IPS-20b (cell line): ENCODE measurements at regions not wholly inside any gene's neighbourhood (a gene's known extent, or its start where the extent isn't known, plus 50 kb on each side); places are given as distances from the start of the nearest gene placed in this dataset.

Experiments
- H3K27ac ChIP-seq: one replicate; pipeline ENCODE4 v1.5.1; 2013; ENCODE audit warnings: low read length
- H3K27me3 ChIP-seq: 2 replicates; pipeline ENCODE4 v1.6.1; 2013; ENCODE audit warnings: mild to moderate bottlenecking, low read length, inconsistent platforms; ENCODE audit not compliant: insufficient read depth
- H3K36me3 ChIP-seq: 2 replicates; pipeline ENCODE4 v1.6.1; 2013; ENCODE audit warnings: low read depth, mild to moderate bottlenecking, inconsistent platforms, low read length, moderate library complexity; ENCODE audit not compliant: insufficient read depth
- H3K4me1 ChIP-seq: 2 replicates; pipeline ENCODE4 v1.6.1; 2013; ENCODE audit warnings: mild to moderate bottlenecking, control low read depth, inconsistent platforms, low read length, moderate library complexity; ENCODE audit not compliant: insufficient read depth
- H3K4me3 ChIP-seq: 2 replicates; pipeline ENCODE4 v1.5.1; 2013; ENCODE audit warnings: mild to moderate bottlenecking, low read length, inconsistent platforms
- H3K9ac ChIP-seq: 2 replicates; pipeline ENCODE4 v1.6.1; 2013; ENCODE audit warnings: low read depth, mild to moderate bottlenecking, inconsistent platforms, low read length, moderate library complexity
- H3K9me3 ChIP-seq: 2 replicates; pipeline ENCODE4 v1.6.1; 2013; ENCODE audit warnings: mild to moderate bottlenecking, low read depth, low read length, inconsistent platforms; ENCODE audit not compliant: insufficient read depth

DNA sequence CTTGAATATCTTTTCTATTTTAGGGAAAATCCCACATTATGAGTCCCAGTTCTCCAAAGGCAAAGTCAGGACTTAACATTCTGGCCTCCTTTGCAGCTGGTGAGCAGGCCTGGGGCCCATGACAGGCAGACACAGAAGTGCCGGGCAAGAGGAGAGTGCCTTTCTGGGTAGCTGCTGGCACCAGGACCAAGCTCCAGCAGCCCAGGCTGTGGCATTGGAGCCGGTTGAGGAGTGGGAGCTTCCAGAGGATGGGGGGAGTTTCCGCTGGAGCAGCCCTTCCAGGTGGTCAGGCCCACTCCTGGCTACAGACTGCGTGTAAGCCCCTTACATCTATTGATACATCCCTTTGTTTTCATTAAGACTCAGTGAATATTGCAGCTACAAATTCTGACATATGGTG, 123.9 kb downstream of the URB2 start:
- H3K9ac ChIP-seq = no peak overlapping the region
- no peak overlapping the region for H3K4me3 ChIP-seq
- no peaks in the 10 kb centered on the region for H3K36me3 ChIP-seq
- no peaks in the 10 kb centered on the region for H3K27me3 ChIP-seq
- no peaks in the 10 kb centered on the region for H3K9me3 ChIP-seq
- H3K27ac ChIP-seq = no peak overlapping the region
- H3K4me1 ChIP-seq = no peaks in the 10 kb centered on the region

GRCh38 chr1:229751610-229752009, 125.6 kb downstream of the URB2 start:
- H3K4me1 ChIP-seq = no peaks in the 10 kb centered on the region
- no peaks in the 10 kb centered on the region for H3K27me3 ChIP-seq
- no peak overlapping the region for H3K27ac ChIP-seq
- H3K9me3 ChIP-seq = no peaks in the 10 kb centered on the region
- no peak overlapping the region for H3K9ac ChIP-seq
- H3K4me3 ChIP-seq = no peak overlapping the region
- H3K36me3 ChIP-seq = no peaks in the 10 kb centered on the region

DNA sequence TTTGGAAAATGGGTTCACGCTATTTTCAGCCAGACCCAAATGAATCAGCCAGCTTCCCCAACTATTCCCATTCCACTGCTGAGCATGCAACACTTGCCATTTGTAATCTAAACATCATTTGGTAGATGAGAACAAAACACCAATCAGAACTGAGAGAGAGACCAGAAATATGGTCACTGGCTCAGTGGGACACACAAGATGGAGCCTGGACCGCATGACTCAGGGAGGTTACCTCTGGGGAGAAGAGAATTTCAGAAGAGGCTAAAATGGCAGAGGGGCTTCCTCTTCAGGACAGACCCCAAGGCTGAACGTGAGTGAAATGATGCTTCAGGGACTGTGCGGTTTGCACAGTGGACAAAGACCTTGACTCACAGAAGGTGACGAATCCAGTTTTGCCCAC, 126.6 kb downstream of the URB2 start:
- Histone ChIP-seq H3K27me3 (no peaks in the 10 kb centered on the region), H3K4me3 (no peak overlapping the region), H3K9me3 (no peaks in the 10 kb centered on the region), H3K36me3 (no peaks in the 10 kb centered on the region), H3K9ac (no peak overlapping the region), H3K4me1 (no peaks in the 10 kb centered on the region), H3K27ac (no peak overlapping the region)

- Histone ChIP-seq H3K36me3 (no peaks in the 10 kb centered on the region), H3K27ac (no peak overlapping the region)
Observed at GRCh38 chr1:229753764-229754551, 127.9 kb downstream of the URB2 start.

DNA sequence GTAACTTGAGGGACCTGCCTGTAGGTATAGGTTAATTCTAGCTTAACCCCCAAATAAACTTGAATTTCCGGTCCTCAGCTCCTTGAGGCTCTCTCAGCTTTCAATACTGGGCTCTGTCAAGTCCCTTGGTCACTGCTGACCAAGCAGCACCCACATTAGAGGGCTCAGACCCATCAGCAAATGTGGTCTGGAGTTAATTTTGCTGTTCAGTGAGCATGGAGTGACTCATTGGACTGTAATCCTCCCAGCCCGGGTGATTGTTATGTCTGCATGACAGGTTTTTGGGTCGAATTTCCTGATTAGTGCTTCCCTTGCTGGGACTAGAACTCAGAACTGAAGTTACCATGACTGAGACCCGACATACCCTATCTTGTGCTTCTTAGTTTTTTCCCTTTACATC, 130.6 kb downstream of the URB2 start:
- Histone ChIP-seq H3K9ac (no peak overlapping the region), H3K27me3 (no peaks in the 10 kb centered on the region), H3K4me3 (no peak overlapping the region), H3K4me1 (no peaks in the 10 kb centered on the region), H3K36me3 (no peaks in the 10 kb centered on the region), H3K27ac (no peak overlapping the region), H3K9me3 (no peaks in the 10 kb centered on the region)

More at GRCh38 chr1:229753764-229754551, 127.9 kb downstream of the URB2 start:
- Histone ChIP-seq H3K4me1 (no peaks in the 10 kb centered on the region), H3K9me3 (no peaks in the 10 kb centered on the region), H3K27me3 (no peaks in the 10 kb centered on the region), H3K9ac (no peak overlapping the region), H3K4me3 (no peak overlapping the region)

- Histone ChIP-seq H3K9ac (no peak overlapping the region), H3K36me3 (no peaks in the 10 kb centered on the region), H3K4me3 (no peak overlapping the region), H3K4me1 (no peaks in the 10 kb centered on the region), H3K27me3 (no peaks in the 10 kb centered on the region), H3K9me3 (no peaks in the 10 kb centered on the region), H3K27ac (no peak overlapping the region)
Observed at GRCh38 chr1:229757226-229757625, 131.2 kb downstream of the URB2 start.

- Histone ChIP-seq H3K9me3 (no peaks in the 10 kb centered on the region), H3K4me1 (no peaks in the 10 kb centered on the region)
Observed at GRCh38 chr1:229758101-229759036, 132.3 kb downstream of the URB2 start.

DNA sequence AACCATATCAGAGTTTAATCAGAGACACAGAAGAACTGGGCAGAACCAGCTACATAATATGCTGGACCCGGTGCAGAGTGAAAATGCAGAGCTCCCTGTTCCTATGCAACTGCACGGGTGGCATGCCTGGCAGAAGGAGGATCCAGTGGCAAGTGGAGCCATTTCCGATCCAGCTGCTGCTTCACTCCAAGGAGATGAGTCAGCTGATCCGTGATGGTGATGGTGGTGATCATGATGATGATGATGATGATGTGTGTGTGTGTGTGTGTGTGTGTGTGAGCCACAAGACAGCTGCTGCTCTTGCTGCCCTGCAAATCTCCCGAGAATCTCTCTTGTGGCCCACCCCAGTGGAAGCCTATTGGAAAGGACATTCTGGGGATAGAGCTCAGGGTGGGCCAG, 133.0 kb downstream of the URB2 start:
- no peaks in the 10 kb centered on the region for H3K36me3 ChIP-seq
- no peaks in the 10 kb centered on the region for H3K27me3 ChIP-seq
- no peak overlapping the region for H3K4me3 ChIP-seq
- no peaks in the 10 kb centered on the region for H3K9me3 ChIP-seq
- no peaks in the 10 kb centered on the region for H3K4me1 ChIP-seq
- no peak overlapping the region for H3K9ac ChIP-seq
- H3K27ac ChIP-seq = no peak overlapping the region

More at GRCh38 chr1:229758101-229759036, 132.3 kb downstream of the URB2 start:
- no peak overlapping the region for H3K9ac ChIP-seq
- H3K27me3 ChIP-seq = no peaks in the 10 kb centered on the region
- no peak overlapping the region for H3K27ac ChIP-seq
- H3K36me3 ChIP-seq = no peaks in the 10 kb centered on the region
- H3K4me3 ChIP-seq = no peak overlapping the region

- Histone ChIP-seq H3K27ac (no peak overlapping the region), H3K27me3 (no peaks in the 10 kb centered on the region), H3K9me3 (no peaks in the 10 kb centered on the region), H3K4me3 (no peak overlapping the region), H3K36me3 (no peaks in the 10 kb centered on the region), H3K4me1 (no peaks in the 10 kb centered on the region), H3K9ac (no peak overlapping the region)
Observed at GRCh38 chr1:229759586-229759985, 133.5 kb downstream of the URB2 start.

GRCh38 chr1:229760478-229760996, 134.5 kb downstream of the URB2 start:
- no peaks in the 10 kb centered on the region for H3K27me3 ChIP-seq
- H3K9ac ChIP-seq = no peak overlapping the region
- H3K4me3 ChIP-seq = no peak overlapping the region
- no peaks in the 10 kb centered on the region for H3K9me3 ChIP-seq
- H3K4me1 ChIP-seq = no peaks in the 10 kb centered on the region
- no peak overlapping the region for H3K27ac ChIP-seq
- H3K36me3 ChIP-seq = no peaks in the 10 kb centered on the region

DNA sequence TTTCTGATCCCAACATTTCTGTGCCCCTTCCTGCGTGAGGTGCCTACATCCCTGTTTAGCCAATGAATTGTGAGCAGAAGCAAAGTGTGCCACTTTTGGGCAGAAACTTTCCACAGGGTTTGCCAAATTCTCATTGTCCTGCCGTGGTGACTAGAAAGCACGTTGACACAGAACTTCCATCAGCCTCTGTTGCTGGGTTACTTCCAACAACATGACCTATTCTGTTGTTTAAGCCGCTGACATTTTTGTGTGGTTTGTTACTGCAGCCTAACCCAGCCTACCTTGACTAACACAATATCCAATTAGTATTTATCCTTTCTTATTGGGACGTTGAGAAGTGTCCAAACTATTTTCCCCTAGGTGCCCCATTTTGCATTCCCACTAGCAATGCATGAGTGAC, 136.8 kb downstream of the URB2 start:
- Histone ChIP-seq H3K9ac (no peak overlapping the region), H3K36me3 (no peaks in the 10 kb centered on the region), H3K4me3 (no peak overlapping the region), H3K27me3 (no peaks in the 10 kb centered on the region), H3K27ac (no peak overlapping the region), H3K4me1 (no peaks in the 10 kb centered on the region), H3K9me3 (no peaks in the 10 kb centered on the region)
